GM12878 (cell line): ENCODE measurements at regions not wholly inside any gene's neighbourhood (a gene's known extent, or its start where the extent isn't known, plus 50 kb on each side); places are given as distances from the start of the nearest gene placed in this dataset.

Experiments
- PML ChIP-seq: IDR thresholded peaks from 2 replicates; pipeline ENCODE4 v1.6.1; 2012; ENCODE audit warnings: low read length, inconsistent platforms
- POLR2A ChIP-seq: IDR thresholded peaks from 2 replicates; pipeline ENCODE4 v1.6.1; 2011; ENCODE audit warnings: low read depth, mild to moderate bottlenecking, low read length
- RFX5 ChIP-seq: IDR thresholded peaks from 2 replicates; pipeline ENCODE4 v1.6.1; 2011; ENCODE audit warnings: low read depth, low read length, improper control_type of control experiment

DNA sequence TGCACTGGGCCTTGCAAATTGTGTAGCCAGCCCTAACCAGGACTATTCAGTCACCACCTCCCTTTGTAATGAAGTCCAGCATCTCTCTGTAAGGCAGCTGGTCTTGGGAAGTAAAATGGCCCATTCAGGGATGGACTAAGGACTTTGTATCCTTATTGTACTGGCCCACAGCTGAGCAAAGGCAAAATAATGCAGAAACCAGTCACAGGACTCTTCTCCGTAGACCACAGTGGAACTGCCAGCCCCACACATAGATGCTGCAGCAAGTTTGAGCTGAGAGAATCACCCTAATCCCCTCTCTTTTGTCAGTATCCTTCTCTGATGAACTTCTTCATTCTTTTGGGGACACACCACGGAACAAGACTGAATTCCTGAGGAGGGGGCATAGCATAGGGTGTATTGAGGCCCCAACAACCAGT, 73.6 kb upstream of the RTN4 start:
- no peak for TF ChIP-seq PML
- no peak for TF ChIP-seq RFX5
- no peak for TF ChIP-seq POLR2A
